Keratinocyte (primary cell): ENCODE measurements at regions not wholly inside any gene's neighbourhood (a gene's known extent, or its start where the extent isn't known, plus 50 kb on each side); places are given as distances from the start of the nearest gene placed in this dataset.
"Not testable (repeated sequence)": the region's sequence is repeated elsewhere in the genome, so short reads cannot be mapped to it uniquely, and the experiment has no call there.

Experiments used
- DNase-seq: peaks from one replicate; pipeline ENCODE4 v3.0.0-alpha.2; 2011; ENCODE audit warnings: low read depth, missing footprints, low spot score
- FAIRE-seq: peaks from 2 replicates; lab custom pipeline; 2011; peaks lifted over from hg19 to GRCh38; lab: Jason Lieb, UNC
- H2AFZ ChIP-seq: 2 replicates; pipeline ENCODE4 v1.6.0; 2012; ENCODE audit warnings: low read length, control low read depth, inconsistent platforms; ENCODE audit not compliant: control insufficient read depth
- H3K27ac ChIP-seq: 2 replicates; pipeline ENCODE4 v1.5.1; 2011; ENCODE audit warnings: low read length; ENCODE audit not compliant: control insufficient read depth, insufficient read depth
- H3K27me3 ChIP-seq: 3 replicates; pipeline ENCODE4 v1.6.0; 2011; ENCODE audit warnings: low read length; ENCODE audit not compliant: control insufficient read depth, insufficient read depth; ENCODE audit errors: extremely low read depth
- H3K36me3 ChIP-seq, 2 experiments: 2 replicates in 1 of 2; 3 replicates in 1 of 2; pipeline ENCODE4 v1.5.1; 2011; ENCODE audit warnings: low read length in 2 of 2, mild to moderate bottlenecking in 1 of 2; ENCODE audit not compliant: control insufficient read depth in 2 of 2, insufficient read depth in 2 of 2; ENCODE audit errors: extremely low read depth in 1 of 2
- H3K4me1 ChIP-seq: 3 replicates; pipeline ENCODE4 v1.5.1; 2011; ENCODE audit warnings: low read length; ENCODE audit not compliant: control insufficient read depth, insufficient read depth; ENCODE audit errors: extremely low read depth
- H3K4me2 ChIP-seq: 3 replicates; pipeline ENCODE4 v1.6.0; 2011; ENCODE audit warnings: low read depth, low read length; ENCODE audit not compliant: control insufficient read depth, insufficient read depth; ENCODE audit errors: extremely low read depth
- H3K4me3 ChIP-seq, 3 experiments: fragments of 200-600 bp in 1 of 3; sonication (generic) in 1 of 3; 2 replicates in 2 of 3; 3 replicates in 1 of 3; pipeline ENCODE4 v1.5.1; 2011 to 2016; ENCODE audit warnings: low read length in 3 of 3, mild to moderate bottlenecking in 3 of 3, control low read depth in 2 of 3, inconsistent platforms in 1 of 3, low read depth in 1 of 3, mixed read lengths in 1 of 3, mixed run types in 1 of 3, moderate library complexity in 1 of 3; ENCODE audit not compliant: control insufficient read depth in 2 of 3, insufficient read depth in 2 of 3; ENCODE audit errors: extremely low read depth in 1 of 3
- H3K79me2 ChIP-seq: 2 replicates; pipeline ENCODE4 v1.6.0; 2012; ENCODE audit warnings: low read length; ENCODE audit not compliant: control insufficient read depth, insufficient read depth
- H3K9ac ChIP-seq: 3 replicates; pipeline ENCODE4 v1.6.0; 2011; ENCODE audit warnings: low read length; ENCODE audit not compliant: control insufficient read depth, insufficient read depth; ENCODE audit errors: extremely low read depth
- H3K9me1 ChIP-seq: 3 replicates; pipeline ENCODE4 v1.6.0; 2011; ENCODE audit warnings: low read length; ENCODE audit not compliant: control insufficient read depth, insufficient read depth; ENCODE audit errors: extremely low read depth
- H3K9me3 ChIP-seq: 2 replicates; pipeline ENCODE4 v1.5.1; 2012; ENCODE audit warnings: low read depth, low read length; ENCODE audit not compliant: control insufficient read depth
- H4K20me1 ChIP-seq: 3 replicates; pipeline ENCODE4 v1.6.0; 2011; ENCODE audit warnings: low read length; ENCODE audit not compliant: control insufficient read depth, insufficient read depth; ENCODE audit errors: extremely low read depth
- EZH2 ChIP-seq: IDR thresholded peaks from one replicate; pipeline ENCODE4 v1.6.1; 2012; ENCODE audit warnings: inconsistent platforms, mild to moderate bottlenecking, low read length, moderate library complexity
- dilution Hi-C: fragments of 300-500 bp; cut with MboI; formaldehyde crosslinking; loops from one replicate; pipeline ENCODE4 v1.7.0; 2020; ENCODE audit warnings: low sequenced_read_pairs; ENCODE audit not compliant: extremely low pct_ligation_motif_present
- TF ChIP-seq, protein P1 (sequence below), 3 experiments: IDR thresholded peaks in 1 of 3; conservative IDR thresholded peaks in 1 of 3; optimal IDR thresholded peaks in 1 of 3; 2 replicates in 2 of 3; 3 replicates in 1 of 3; pipeline versions ENCODE3 to v1.5.1; 2011; ENCODE audit warnings: low read length in 3 of 3, mild to moderate bottlenecking in 3 of 3, moderate library complexity in 2 of 3, control low read depth in 1 of 3, inconsistent platforms in 1 of 3; ENCODE audit not compliant: insufficient read depth in 2 of 3; ENCODE audit errors: extremely low read depth in 1 of 3

- FAIRE-seq (no peak), DNase-seq (no peak)
- Histone ChIP-seq H3K27ac (no peak overlapping the region), H3K4me2 (no peak overlapping the region), H3K27me3 (peaks cover 5% of the 10 kb centered on the region), H3K36me3 (no peaks in the 10 kb centered on the region), H4K20me1 (no peaks in the 10 kb centered on the region), H2AFZ (no peak overlapping the region), H3K79me2 (no peaks in the 10 kb centered on the region), H3K4me3 (no peak overlapping the region), H3K4me1 (no peaks in the 10 kb centered on the region), H3K9me1 (no peaks in the 10 kb centered on the region), H3K9me3 (no peaks in the 10 kb centered on the region), H3K9ac (no peak overlapping the region)
- TF ChIP-seq, protein P1, sequence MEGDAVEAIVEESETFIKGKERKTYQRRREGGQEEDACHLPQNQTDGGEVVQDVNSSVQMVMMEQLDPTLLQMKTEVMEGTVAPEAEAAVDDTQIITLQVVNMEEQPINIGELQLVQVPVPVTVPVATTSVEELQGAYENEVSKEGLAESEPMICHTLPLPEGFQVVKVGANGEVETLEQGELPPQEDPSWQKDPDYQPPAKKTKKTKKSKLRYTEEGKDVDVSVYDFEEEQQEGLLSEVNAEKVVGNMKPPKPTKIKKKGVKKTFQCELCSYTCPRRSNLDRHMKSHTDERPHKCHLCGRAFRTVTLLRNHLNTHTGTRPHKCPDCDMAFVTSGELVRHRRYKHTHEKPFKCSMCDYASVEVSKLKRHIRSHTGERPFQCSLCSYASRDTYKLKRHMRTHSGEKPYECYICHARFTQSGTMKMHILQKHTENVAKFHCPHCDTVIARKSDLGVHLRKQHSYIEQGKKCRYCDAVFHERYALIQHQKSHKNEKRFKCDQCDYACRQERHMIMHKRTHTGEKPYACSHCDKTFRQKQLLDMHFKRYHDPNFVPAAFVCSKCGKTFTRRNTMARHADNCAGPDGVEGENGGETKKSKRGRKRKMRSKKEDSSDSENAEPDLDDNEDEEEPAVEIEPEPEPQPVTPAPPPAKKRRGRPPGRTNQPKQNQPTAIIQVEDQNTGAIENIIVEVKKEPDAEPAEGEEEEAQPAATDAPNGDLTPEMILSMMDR (optimal IDR thresholded peaks at IDR 0.05 in 1 of 3, IDR thresholded peaks at IDR 0.05 in 1 of 3, conservative IDR thresholded peaks at IDR 0.05 in 1 of 3; ENCODE audit: extremely low read depth in 1 of 3, insufficient read depth in 2 of 3, low read length in 3 of 3) = no peak
- no peak for TF ChIP-seq EZH2
- dilution Hi-C loops = no loop called here
Observed at GRCh38 chr10:78341953-78342614, 308.4 kb downstream of the RPS24 start.

DNA sequence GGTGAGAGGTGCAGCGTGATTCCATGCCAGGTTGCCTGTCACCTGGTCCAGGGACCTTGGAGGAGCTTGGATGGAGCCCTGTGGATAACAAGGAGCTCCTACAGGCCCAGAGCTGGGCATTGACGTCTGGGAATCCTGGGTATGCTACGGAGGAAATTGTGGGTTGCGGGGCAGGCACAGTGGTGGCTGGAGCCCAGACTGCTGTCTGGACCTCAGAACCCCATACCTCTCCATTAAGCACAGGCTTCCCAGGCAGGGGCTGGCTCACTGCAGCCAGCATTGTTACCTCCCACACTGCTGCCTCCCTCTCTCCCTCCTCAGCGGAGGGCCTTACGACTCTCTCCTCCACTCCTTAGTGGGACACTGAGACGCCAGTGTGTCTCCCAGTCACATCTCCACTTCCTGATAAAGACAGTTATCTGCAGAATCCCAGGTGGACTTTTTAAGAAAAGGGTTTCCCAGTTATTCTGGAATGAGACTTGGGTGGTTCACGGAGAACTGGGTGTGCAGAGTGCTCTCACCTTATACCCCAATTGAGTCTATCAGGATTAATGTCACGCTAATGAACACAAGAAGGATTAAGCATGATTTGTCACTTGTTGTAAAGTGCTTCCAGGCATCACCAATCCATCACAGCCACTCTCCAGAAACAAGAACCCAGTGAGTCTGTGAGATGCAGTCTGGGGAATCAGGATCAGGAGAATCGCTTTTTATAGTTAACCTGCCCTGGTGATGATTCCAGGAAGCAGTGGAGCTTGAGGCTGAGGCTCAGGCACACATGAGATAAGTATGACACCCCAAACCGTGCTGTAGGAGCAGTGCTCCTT, 309.4 kb downstream of the RPS24 start:
- Histone ChIP-seq H3K9me1 (no peaks in the 10 kb centered on the region), H4K20me1 (no peaks in the 10 kb centered on the region), H3K36me3 (no peaks in the 10 kb centered on the region), H3K27me3 (peaks cover 5% of the 10 kb centered on the region), H3K4me3 (no peak overlapping the region), H3K27ac (no peak overlapping the region), H3K9ac (no peak overlapping the region), H2AFZ (no peak overlapping the region), H3K4me1 (no peaks in the 10 kb centered on the region), H3K79me2 (no peaks in the 10 kb centered on the region), H3K4me2 (no peak overlapping the region), H3K9me3 (no peaks in the 10 kb centered on the region)
- DNase-seq = no peak
- FAIRE-seq = no peak
- TF ChIP-seq EZH2 = no peak
- TF ChIP-seq, protein P1 (optimal IDR thresholded peaks at IDR 0.05 in 1 of 3, IDR thresholded peaks at IDR 0.05 in 1 of 3, conservative IDR thresholded peaks at IDR 0.05 in 1 of 3; ENCODE audit: extremely low read depth in 1 of 3, insufficient read depth in 2 of 3, low read length in 3 of 3) = no peak
- dilution Hi-C loops = no loop called here

DNA sequence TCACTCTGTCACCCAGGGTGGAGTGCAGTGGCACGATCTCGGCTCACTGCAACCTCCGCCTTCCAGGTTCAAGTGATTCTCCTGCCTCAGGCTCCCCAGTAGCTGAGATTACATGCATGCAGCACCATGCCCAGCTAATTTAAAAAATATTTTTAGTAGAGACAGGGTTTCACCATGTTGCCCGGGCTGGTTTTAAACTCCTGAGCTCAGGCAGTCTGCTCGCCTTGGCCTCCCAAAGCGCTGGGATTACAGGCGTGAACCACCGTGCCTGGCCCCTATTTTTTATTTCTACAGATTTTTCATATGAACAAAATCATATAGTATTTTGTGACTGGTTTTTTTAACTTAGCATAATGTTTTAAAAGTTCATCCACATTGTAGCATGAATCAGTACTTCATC, 310.6 kb downstream of the RPS24 start:
- H3K4me1 ChIP-seq, DNase-seq, H3K36me3 ChIP-seq, H3K9me3 ChIP-seq, dilution Hi-C loops, H2AFZ ChIP-seq, H3K27me3 ChIP-seq, H3K27ac ChIP-seq, H3K4me2 ChIP-seq, H3K4me3 ChIP-seq, H4K20me1 ChIP-seq, H3K79me2 ChIP-seq, FAIRE-seq, H3K9me1 ChIP-seq, H3K9ac ChIP-seq: not testable (repeated sequence)
